K562 (cell line): ENCODE measurements at regions not wholly inside any gene's neighbourhood (a gene's known extent, or its start where the extent isn't known, plus 50 kb on each side); places are given as distances from the start of the nearest gene placed in this dataset.
A peak's percentile ranks its signal among the peaks of the same experiment; 100 is the strongest.

ENCODE experiments used
- MCM7 ChIP-seq, 2 experiments: fragments of 450-650 bp; IDR thresholded peaks; 2 replicates each; pipeline ENCODE4 v1.6.1; 2016 to 2018
- ZNF583 ChIP-seq: fragments of 250-450 bp; sonication (Bioruptor Pico); IDR thresholded peaks from 2 replicates; pipeline ENCODE4 v1.4.0; 2020
- ZNF668 ChIP-seq: fragments of 250-450 bp; sonication (Bioruptor Pico); IDR thresholded peaks from 2 replicates; pipeline ENCODE4 v1.8.0; 2022; ENCODE audit warnings: mild to moderate bottlenecking, inconsistent platforms
- ZNF764 ChIP-seq: fragments of 250-450 bp; sonication (Bioruptor Pico); IDR thresholded peaks from 2 replicates; pipeline ENCODE4 v1.4.0; 2020; ENCODE audit warnings: low read depth, mild to moderate bottlenecking, moderate library complexity
- TF ChIP-seq, protein P1 (sequence below), 2 experiments: fragments of 450-650 bp; formaldehyde crosslinking in 1 of 2; IDR thresholded peaks; 2 replicates each; pipeline versions ENCODE4 v1.4.0 to v1.6.1; 2014 to 2020; ENCODE audit warnings: mild to moderate bottlenecking in 2 of 2, borderline replicate concordance in 1 of 2, low read depth in 1 of 2

DNA sequence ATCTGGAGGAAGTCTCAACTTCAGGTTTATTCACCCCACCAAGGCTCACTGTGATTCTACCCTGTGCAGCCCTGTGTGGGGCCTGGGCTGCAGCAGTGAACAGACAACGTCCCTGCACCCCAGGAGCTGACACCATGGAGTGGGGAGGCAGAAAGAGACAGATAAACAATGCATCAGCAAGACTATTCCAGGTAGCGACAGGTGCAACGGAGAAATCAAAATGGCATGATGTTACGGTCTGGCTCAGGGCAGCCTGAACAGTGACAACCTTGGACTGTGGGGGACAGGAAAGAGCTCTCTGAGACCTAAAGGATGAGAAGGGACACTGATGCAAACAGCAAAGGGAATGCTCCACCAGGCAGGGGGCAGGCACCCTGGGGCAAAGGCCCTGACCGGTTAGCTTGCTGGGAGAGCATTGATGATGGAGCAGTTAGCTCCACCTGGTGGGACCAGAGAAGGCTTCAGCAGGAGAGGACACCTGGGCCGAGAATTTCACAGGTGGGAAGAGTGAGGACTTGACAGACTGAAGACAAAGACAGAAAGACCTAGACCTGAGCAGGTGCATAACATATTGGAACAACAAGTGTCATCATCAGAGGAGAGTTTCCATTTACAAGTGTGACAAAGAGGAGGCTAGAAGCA lies 589.9 kb downstream of the MATN1 start (continued):
- TF ChIP-seq, protein P1, sequence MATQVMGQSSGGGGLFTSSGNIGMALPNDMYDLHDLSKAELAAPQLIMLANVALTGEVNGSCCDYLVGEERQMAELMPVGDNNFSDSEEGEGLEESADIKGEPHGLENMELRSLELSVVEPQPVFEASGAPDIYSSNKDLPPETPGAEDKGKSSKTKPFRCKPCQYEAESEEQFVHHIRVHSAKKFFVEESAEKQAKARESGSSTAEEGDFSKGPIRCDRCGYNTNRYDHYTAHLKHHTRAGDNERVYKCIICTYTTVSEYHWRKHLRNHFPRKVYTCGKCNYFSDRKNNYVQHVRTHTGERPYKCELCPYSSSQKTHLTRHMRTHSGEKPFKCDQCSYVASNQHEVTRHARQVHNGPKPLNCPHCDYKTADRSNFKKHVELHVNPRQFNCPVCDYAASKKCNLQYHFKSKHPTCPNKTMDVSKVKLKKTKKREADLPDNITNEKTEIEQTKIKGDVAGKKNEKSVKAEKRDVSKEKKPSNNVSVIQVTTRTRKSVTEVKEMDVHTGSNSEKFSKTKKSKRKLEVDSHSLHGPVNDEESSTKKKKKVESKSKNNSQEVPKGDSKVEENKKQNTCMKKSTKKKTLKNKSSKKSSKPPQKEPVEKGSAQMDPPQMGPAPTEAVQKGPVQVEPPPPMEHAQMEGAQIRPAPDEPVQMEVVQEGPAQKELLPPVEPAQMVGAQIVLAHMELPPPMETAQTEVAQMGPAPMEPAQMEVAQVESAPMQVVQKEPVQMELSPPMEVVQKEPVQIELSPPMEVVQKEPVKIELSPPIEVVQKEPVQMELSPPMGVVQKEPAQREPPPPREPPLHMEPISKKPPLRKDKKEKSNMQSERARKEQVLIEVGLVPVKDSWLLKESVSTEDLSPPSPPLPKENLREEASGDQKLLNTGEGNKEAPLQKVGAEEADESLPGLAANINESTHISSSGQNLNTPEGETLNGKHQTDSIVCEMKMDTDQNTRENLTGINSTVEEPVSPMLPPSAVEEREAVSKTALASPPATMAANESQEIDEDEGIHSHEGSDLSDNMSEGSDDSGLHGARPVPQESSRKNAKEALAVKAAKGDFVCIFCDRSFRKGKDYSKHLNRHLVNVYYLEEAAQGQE (IDR thresholded peaks at IDR 0.05; ENCODE audit: borderline replicate concordance), result 0 out of 2 replicates have a peak, but pooled peaks have one; percentile 16
- TF ChIP-seq, protein P1 (CRISPR knock-in tag; IDR thresholded peaks at IDR 0.05; ENCODE audit: low read depth), result no peak
- TF ChIP-seq MCM7 (IDR thresholded peaks at IDR 0.05), result no peak
- no peak for TF ChIP-seq ZNF668
- TF ChIP-seq ZNF764 (CRISPR knock-in tag), result no peak
- no peak for TF ChIP-seq ZNF583 (CRISPR knock-in tag)
- TF ChIP-seq, all 486 proteins: peak for 2
